MCF 10A (cell line): ENCODE measurements at regions not wholly inside any gene's neighbourhood (a gene's known extent, or its start where the extent isn't known, plus 50 kb on each side); places are given as distances from the start of the nearest gene placed in this dataset.

Experiments
- BruUV-seq: library from RNA; stranded (reverse); fragments of 400-500 nt; replicated peaks from 2 replicates; lab custom pipeline; 2021; lab: Mats Ljungman, UMichigan
- CTCF ChIA-PET: fragments of 300-600 bp; sonication (Branson Sonifier 250); formaldehyde crosslinking; extraction: SDS; loops from one replicate; lab custom pipeline; 2021; ENCODE audit warnings: antibody characterized with exemption, inconsistent platforms; lab: Yijun Ruan, JAX
- POLR2A ChIA-PET: fragments of 300-600, 350-650 bp; sonication (Branson Sonifier 250); formaldehyde crosslinking; extraction: SDS; loops from one replicate; lab custom pipeline; 2020; ENCODE audit warnings: antibody characterized with exemption, inconsistent platforms; lab: Yijun Ruan, JAX
- DNase-seq: peaks from one replicate; pipeline ENCODE4 v3.0.0-alpha.2; 2018; ENCODE audit not compliant: unreplicated experiment
- H3K27ac Mint-ChIP-seq: one replicate; pipeline ENCODE4 v1.8.0; 2022; ENCODE audit warnings: mild to moderate bottlenecking, low read depth, mixed read lengths; ENCODE audit not compliant: unreplicated experiment
- H3K27me3 Mint-ChIP-seq: one replicate; pipeline ENCODE4 v1.8.0; 2022; ENCODE audit warnings: mixed read lengths; ENCODE audit not compliant: insufficient read depth, unreplicated experiment
- H3K36me3 Mint-ChIP-seq: one replicate; pipeline ENCODE4 v1.8.0; 2022; ENCODE audit warnings: mild to moderate bottlenecking, moderate library complexity, mixed read lengths; ENCODE audit not compliant: insufficient read depth, unreplicated experiment
- H3K4me1 Mint-ChIP-seq: one replicate; pipeline ENCODE4 v1.8.0; 2022; ENCODE audit warnings: mixed read lengths; ENCODE audit not compliant: insufficient read depth, unreplicated experiment
- H3K4me3 Mint-ChIP-seq: one replicate; pipeline ENCODE4 v1.8.0; 2022; ENCODE audit warnings: mild to moderate bottlenecking, moderate library complexity, mixed read lengths; ENCODE audit not compliant: unreplicated experiment
- H3K9me3 Mint-ChIP-seq: one replicate; pipeline ENCODE4 v1.8.0; 2022; ENCODE audit warnings: mixed read lengths; ENCODE audit not compliant: unreplicated experiment
- intact Hi-C: fragments of 100-400 bp; cut with micrococcal nuclease; formaldehyde crosslinking; loops from 2 replicates; pipeline ENCODE4 v1.14.1; 2022
- TF ChIP-seq, protein P1 (sequence below): fragments of 200-600 bp; IDR thresholded peaks from one replicate; pipeline ENCODE4 v1.8.0; 2022; ENCODE audit warnings: antibody characterized with exemption, mild to moderate bottlenecking; ENCODE audit not compliant: unreplicated experiment

DNA sequence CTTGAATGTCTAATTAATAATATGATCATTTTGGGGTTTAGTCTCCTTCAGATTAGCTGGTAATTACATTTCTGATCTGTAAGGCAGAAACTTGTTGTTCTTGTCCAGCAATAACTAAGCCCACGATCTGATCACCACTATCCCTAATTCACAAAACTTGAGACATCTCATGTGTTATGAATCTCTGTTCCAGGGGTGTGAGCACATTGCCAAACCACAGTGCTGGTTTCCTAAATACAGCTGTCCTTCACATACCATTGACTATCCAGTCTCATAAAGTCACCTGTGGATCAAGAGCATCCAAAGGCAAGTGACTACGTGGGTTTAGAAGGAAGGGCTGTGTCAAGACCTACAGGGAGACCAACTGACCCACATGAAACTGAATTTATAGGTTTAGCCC lies 134.1 kb upstream of the PRLR start:
- TF ChIP-seq, protein P1, sequence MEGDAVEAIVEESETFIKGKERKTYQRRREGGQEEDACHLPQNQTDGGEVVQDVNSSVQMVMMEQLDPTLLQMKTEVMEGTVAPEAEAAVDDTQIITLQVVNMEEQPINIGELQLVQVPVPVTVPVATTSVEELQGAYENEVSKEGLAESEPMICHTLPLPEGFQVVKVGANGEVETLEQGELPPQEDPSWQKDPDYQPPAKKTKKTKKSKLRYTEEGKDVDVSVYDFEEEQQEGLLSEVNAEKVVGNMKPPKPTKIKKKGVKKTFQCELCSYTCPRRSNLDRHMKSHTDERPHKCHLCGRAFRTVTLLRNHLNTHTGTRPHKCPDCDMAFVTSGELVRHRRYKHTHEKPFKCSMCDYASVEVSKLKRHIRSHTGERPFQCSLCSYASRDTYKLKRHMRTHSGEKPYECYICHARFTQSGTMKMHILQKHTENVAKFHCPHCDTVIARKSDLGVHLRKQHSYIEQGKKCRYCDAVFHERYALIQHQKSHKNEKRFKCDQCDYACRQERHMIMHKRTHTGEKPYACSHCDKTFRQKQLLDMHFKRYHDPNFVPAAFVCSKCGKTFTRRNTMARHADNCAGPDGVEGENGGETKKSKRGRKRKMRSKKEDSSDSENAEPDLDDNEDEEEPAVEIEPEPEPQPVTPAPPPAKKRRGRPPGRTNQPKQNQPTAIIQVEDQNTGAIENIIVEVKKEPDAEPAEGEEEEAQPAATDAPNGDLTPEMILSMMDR, result no peak
- Mint-ChIP-seq H3K27ac (no peak overlapping the region), H3K9me3 (no peaks in the 10 kb centered on the region), H3K36me3 (no peaks in the 10 kb centered on the region), H3K27me3 (no peaks in the 10 kb centered on the region), H3K4me3 (no peak overlapping the region), H3K4me1 (peaks cover 7% of the 10 kb centered on the region)
- intact Hi-C loops, result no loop called here
- no peak for DNase-seq
- no TSS peak for BruUV-seq
- ChIA-PET POLR2A (no interaction called here), CTCF (no interaction called here)

GRCh38 chr5:35363387-35363965 lies 133.2 kb upstream of the PRLR start:
- Mint-ChIP-seq H3K4me3 (no peak overlapping the region), H3K4me1 (peaks cover 7% of the 10 kb centered on the region), H3K27me3 (no peaks in the 10 kb centered on the region), H3K36me3 (no peaks in the 10 kb centered on the region), H3K27ac (no peak overlapping the region), H3K9me3 (no peaks in the 10 kb centered on the region)
- intact Hi-C loops, result no loop called here
- POLR2A ChIA-PET, result interaction anchor here (0.6 kb wide), 1 partner anchor 32 kb away, joined by 3 read pairs; no protein-coding TSS in a partner anchor
- CTCF ChIA-PET, result no interaction called here
- peak; percentile 42 for DNase-seq
- BruUV-seq, result no TSS peak
- TF ChIP-seq, protein P1, result no peak

- H3K4me3 Mint-ChIP-seq, result no peak overlapping the region
- no peaks in the 10 kb centered on the region for H3K27me3 Mint-ChIP-seq
- BruUV-seq, result no TSS peak
- no peak overlapping the region for H3K27ac Mint-ChIP-seq
- ChIA-PET POLR2A (interaction anchor here (0.6 kb wide), 1 partner anchor 33 kb away, joined by 3 read pairs; no protein-coding TSS in a partner anchor), CTCF (no interaction called here)
- H3K36me3 Mint-ChIP-seq, result no peaks in the 10 kb centered on the region
- no peak for DNase-seq
- H3K4me1 Mint-ChIP-seq, result peaks cover 7% of the 10 kb centered on the region
- H3K9me3 Mint-ChIP-seq, result no peaks in the 10 kb centered on the region
- TF ChIP-seq, protein P1, result no peak
- intact Hi-C loops, result no loop called here
Observed at GRCh38 chr5:35362772-35363171, 132.5 kb upstream of the PRLR start.

GRCh38 chr5:35360671-35361070 lies 130.4 kb upstream of the PRLR start:
- Mint-ChIP-seq H3K27me3 (no peaks in the 10 kb centered on the region), H3K36me3 (no peaks in the 10 kb centered on the region), H3K27ac (no peak overlapping the region), H3K9me3 (no peaks in the 10 kb centered on the region), H3K4me1 (peaks cover 7% of the 10 kb centered on the region), H3K4me3 (no peak overlapping the region)
- TF ChIP-seq, protein P1, result no peak
- ChIA-PET POLR2A (no interaction called here), CTCF (no interaction called here)
- no peak for DNase-seq
- BruUV-seq, result no TSS peak
- intact Hi-C loops, result no loop called here
